Ovary (tissue), 7 donors: ENCODE measurements at regions not wholly inside any gene's neighbourhood (a gene's known extent, or its start where the extent isn't known, plus 50 kb on each side); places are given as distances from the start of the nearest gene placed in this dataset.

Experiments used
- DNase-seq, 5 donors: peaks; one replicate each; pipeline ENCODE4 v3.0.0-alpha.2; 2019 to 2020
- H3K27ac ChIP-seq, 2 donors: fragments of 200-600 bp; one replicate each; pipeline versions ENCODE4 v1.5.1 to v1.8.0; 2019 to 2022
- H3K27me3 ChIP-seq: fragments of 200-600 bp; one replicate; pipeline ENCODE4 v1.8.0; 2022
- H3K36me3 ChIP-seq: fragments of 200-600 bp; sonication (generic); one replicate; pipeline ENCODE4 v1.5.1; 2019
- H3K4me1 ChIP-seq: one replicate; pipeline ENCODE4 v1.8.1; 2013; ENCODE audit warnings: mild to moderate bottlenecking, moderate library complexity; ENCODE audit not compliant: insufficient read depth
- H3K4me3 ChIP-seq: fragments of 200-600 bp; sonication (generic); one replicate; pipeline ENCODE4 v1.5.1; 2017
- H3K9me3 ChIP-seq, 2 donors: fragments of 200-600 bp in 1 of 2; sonication (generic) in 1 of 2; one replicate each; pipeline versions ENCODE4 v1.5.1 to v1.8.1; 2013 to 2019; ENCODE audit warnings: mild to moderate bottlenecking in 1 of 2, moderate library complexity in 1 of 2
- CTCF ChIP-seq, 3 donors: fragments of 450-650 bp in 2 of 3; fragments of 200-600 bp in 1 of 3; IDR thresholded peaks; one replicate each; pipeline versions ENCODE4 v1.5.1 to v1.8.0; 2016 to 2022; ENCODE audit warnings: antibody characterized with exemption in 3 of 3, mild to moderate bottlenecking in 1 of 3
- EP300 ChIP-seq: sonication (generic); formaldehyde crosslinking; IDR thresholded peaks from one replicate; pipeline ENCODE4 v1.6.1; 2017; ENCODE audit warnings: antibody characterized with exemption
- POLR2A ChIP-seq: fragments of 450-650 bp; IDR thresholded peaks from one replicate; pipeline ENCODE4 v1.6.1; 2017; ENCODE audit warnings: antibody characterized with exemption, mild to moderate bottlenecking, moderate library complexity
- WGBS, 3 donors: extraction: QIAGEN DNeasy Blood & Tissue Kit in 1 of 3; methylation state at CpG; one replicate each; pipeline versions ENCODE4 v1.1.5 to v1.1.7; 2013 to 2017; 5-methylcytosine and 5-hydroxymethylcytosine counted together
- intact Hi-C, 4 donors: fragments of 100-400 bp; cut with DNase I; formaldehyde crosslinking; loops; one replicate each; pipeline versions ENCODE4 v1.11.0 to v1.15.1; 2022 to 2023
- donor health status: DM: no; HTN: no; CAD: no; lungs with moderate emphysema.
- donor health status: DM: no; HTN: no; CAD: no.
- donor health status: Bipolar disorder and iron deficiency.
- donor health status: DM: no; HTN: no; CAD: no.
- donor health status: DM: yes; HTN: yes; CAD: no.

- Histone ChIP-seq H3K9me3 (no peaks in the 10 kb centered on the region), H3K27ac (no peak overlapping the region), H3K4me3 (no peak overlapping the region), H3K4me1 (no peaks in the 10 kb centered on the region), H3K36me3 (no peaks in the 10 kb centered on the region), H3K27me3 (no peaks in the 10 kb centered on the region)
- TF ChIP-seq POLR2A (no peak), CTCF (IDR thresholded peaks at IDR 0.05) (no peak), EP300 (no peak)
- no peak for DNase-seq
- WGBS, 3 donors: 94 to 96% (median 94%) methylated on average over 6 of the region's 6 CpGs
- intact Hi-C loops: no loop called here
These were observed 84.8 kb upstream of the SASH1 start for GRCh38 chr6:148257810-148258209.

GRCh38 chr6:148258868-148259267, 83.8 kb upstream of the SASH1 start:
- no peaks in the 10 kb centered on the region for H3K4me1 ChIP-seq
- H3K27me3 ChIP-seq: no peaks in the 10 kb centered on the region
- H3K27ac ChIP-seq: no peak overlapping the region
- WGBS, 3 donors: 95 to 96% (median 95%) methylated on average over 5 of the region's 5 CpGs
- no peaks in the 10 kb centered on the region for H3K36me3 ChIP-seq
- DNase-seq: no peak
- no peaks in the 10 kb centered on the region for H3K9me3 ChIP-seq
- H3K4me3 ChIP-seq: no peak overlapping the region
- intact Hi-C loops: no loop called here
- TF ChIP-seq CTCF (IDR thresholded peaks at IDR 0.05): no peak
- no peak for TF ChIP-seq POLR2A
- no peak for TF ChIP-seq EP300

- H3K27ac ChIP-seq: no peak overlapping the region
- H3K4me3 ChIP-seq: no peak overlapping the region
- H3K27me3 ChIP-seq: no peaks in the 10 kb centered on the region
- no peaks in the 10 kb centered on the region for H3K4me1 ChIP-seq
- DNase-seq: no peak
- no peaks in the 10 kb centered on the region for H3K9me3 ChIP-seq
- 82 to 85% (median 82%) methylated on average over 6 of the region's 6 CpGs for WGBS, 3 donors
- TF ChIP-seq POLR2A: no peak
- intact Hi-C loops: no loop called here
- no peaks in the 10 kb centered on the region for H3K36me3 ChIP-seq
These were observed 81.2 kb upstream of the SASH1 start for GRCh38 chr6:148261470-148261869.

DNA sequence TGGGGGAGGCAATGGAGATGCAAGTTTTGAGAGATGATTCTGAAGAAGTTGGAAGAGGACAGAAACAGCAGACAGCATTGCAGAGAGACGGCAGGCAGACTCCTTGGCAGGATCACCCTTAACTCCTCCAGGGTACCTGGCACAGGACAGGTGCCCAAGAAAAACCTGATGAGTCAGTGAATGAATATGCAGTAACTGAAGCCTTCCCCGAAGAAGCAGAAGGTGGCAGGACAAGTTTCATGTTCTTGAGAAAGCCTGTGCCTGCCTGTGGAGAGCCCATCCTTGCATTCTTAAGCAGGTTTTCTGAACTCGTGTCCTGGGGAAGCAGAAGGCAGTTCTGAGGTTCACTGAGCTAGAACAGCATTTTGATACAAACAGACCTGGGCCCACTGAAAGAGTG, 79.6 kb upstream of the SASH1 start:
- TF ChIP-seq POLR2A (no peak), CTCF (IDR thresholded peaks at IDR 0.05) (no peak), EP300 (no peak)
- intact Hi-C loops: no loop called here
- 81 to 85% (median 84%) methylated on average over 3 of the region's 3 CpGs for WGBS, 3 donors
- DNase-seq: no peak
- Histone ChIP-seq H3K4me1 (peaks cover 1% of the 10 kb centered on the region), H3K27ac (no peak overlapping the region), H3K9me3 (no peaks in the 10 kb centered on the region), H3K4me3 (no peak overlapping the region), H3K36me3 (no peaks in the 10 kb centered on the region), H3K27me3 (no peaks in the 10 kb centered on the region)

GRCh38 chr6:148263961-148264360, 78.7 kb upstream of the SASH1 start:
- no peak for DNase-seq
- H3K4me1 ChIP-seq: peaks cover 1% of the 10 kb centered on the region
- no peaks in the 10 kb centered on the region for H3K9me3 ChIP-seq
- WGBS, 3 donors: 63 to 76% (median 68%) methylated on average over 5 of the region's 5 CpGs
- no peak for TF ChIP-seq CTCF (IDR thresholded peaks at IDR 0.05)
- no peak for TF ChIP-seq EP300
- no peak for TF ChIP-seq POLR2A
- no peaks in the 10 kb centered on the region for H3K27me3 ChIP-seq
- no peak overlapping the region for H3K27ac ChIP-seq
- no peak overlapping the region for H3K4me3 ChIP-seq
- intact Hi-C loops: no loop called here
- H3K36me3 ChIP-seq: no peaks in the 10 kb centered on the region
